Stimulated activated CD4-positive, alpha-beta T cell treated with anti-CD3 and anti-CD28 coated beads, TNF-alpha, amount 100 ng/mL, for 1 hour (primary cell): ENCODE measurements at regions not wholly inside any gene's neighbourhood (a gene's known extent, or its start where the extent isn't known, plus 50 kb on each side); places are given as distances from the start of the nearest gene placed in this dataset.

Experiments used
- DNase-seq, 3 donors: peaks; one replicate each; pipeline ENCODE4 v3.0.0-alpha.2; 2020; ENCODE audit warnings: low read depth in 3 of 3, low spot score in 1 of 3

- no peak for DNase-seq
These were observed 150.7 kb upstream of the SGK1 start for GRCh38 chr6:134468633-134469032.

GRCh38 chr6:134467620-134468019, 149.7 kb upstream of the SGK1 start:
- no peak for DNase-seq

- DNase-seq, result no peak
These were observed 149.0 kb upstream of the SGK1 start for GRCh38 chr6:134466771-134467525.

GRCh38 chr6:134464690-134465411, 146.9 kb upstream of the SGK1 start:
- DNase-seq, result no peak

DNA sequence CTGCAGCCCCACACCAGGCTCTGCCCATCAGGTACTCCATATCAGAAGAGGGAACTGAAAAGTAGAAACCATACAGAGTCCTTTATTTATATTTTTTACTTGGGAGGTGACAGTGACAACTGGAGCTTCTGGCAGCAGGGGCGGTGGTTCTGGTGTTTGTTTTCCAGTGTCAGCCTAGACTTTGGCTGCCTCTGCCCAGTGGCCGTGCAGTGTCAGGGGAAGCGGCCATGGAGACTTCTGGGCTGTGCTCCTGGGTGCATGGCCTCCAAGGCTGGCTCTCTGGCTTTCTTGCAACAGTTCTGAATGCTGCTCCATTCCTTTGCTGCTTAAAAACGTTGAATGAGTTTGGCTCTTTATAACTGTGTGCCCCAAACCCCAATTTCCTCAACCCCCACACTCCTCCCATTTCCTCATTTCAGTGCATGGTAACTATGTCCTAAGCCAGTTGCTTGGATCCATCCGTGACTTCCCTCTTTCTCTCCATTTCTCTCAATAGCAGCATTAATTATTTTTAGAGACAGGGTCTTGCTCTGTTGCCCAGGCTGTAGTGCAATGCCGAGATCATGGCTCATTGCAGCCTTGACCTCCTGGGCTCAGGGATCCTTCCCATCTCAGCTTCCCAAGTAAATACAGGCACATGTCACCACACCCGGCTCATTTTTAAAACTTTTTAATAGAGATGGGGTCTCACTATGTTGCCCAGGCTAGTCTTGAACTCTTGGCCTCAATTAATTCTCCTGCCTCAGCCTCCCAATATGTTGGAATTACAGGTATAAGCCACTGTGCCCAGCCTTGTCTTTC, 141.1 kb upstream of the SGK1 start:
- DNase-seq, result no peak

DNA sequence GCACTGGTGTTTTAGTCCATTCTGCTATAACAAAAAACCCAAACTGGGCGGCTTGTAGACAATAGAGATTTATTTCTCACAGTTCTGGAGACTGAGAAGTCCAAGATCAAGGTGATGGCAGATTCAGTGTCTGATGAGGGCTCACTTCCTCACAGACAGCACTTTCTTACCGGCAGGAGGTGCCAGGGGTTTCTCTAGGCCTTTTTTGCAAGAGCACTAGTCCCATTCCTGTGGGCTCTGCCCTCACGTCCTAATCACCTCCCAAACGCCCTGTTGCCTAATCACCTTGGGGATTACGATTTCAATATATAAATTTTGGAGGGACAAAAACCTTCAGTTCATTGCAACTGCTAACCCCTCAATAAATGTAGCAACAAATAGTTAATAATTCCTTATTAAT, 140.0 kb upstream of the SGK1 start:
- no peak for DNase-seq

DNA sequence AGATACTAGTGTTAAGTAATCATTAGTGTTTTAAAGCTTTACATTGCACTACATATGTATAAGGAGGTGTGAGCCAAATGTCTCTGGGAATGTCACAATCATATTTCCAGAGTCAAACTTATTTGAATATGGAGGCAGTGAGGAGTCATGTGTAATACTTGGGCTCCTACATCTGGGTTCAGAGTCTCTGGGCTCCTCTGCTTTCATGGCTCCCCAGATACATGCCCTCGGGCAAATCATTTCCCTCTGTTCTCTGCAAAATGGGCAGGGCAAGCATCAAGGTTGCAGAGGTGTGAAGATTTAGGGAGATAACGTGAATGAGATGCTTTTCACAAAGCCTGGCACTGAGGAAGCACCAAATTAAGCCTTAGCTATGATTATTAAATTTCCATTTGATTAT, 138.3 kb upstream of the SGK1 start:
- no peak for DNase-seq

DNA sequence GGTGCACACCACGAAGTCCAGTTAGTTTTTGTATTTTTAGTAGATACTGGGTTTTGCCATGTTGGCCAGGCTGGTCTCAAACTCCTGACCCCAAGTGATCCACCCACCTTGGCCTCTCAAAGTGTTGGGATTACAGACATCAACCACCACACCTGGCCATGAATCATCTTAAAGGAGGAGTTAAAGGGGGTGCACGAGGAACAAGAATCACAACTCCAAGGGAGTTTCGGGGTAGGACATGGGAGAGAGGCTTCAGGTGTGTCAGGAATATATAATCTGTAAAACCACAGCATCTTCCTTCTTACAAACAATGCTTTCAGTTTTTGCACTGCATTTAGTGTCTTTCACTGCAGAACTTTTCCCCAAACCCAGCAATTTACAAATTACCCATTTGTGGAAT, 137.4 kb upstream of the SGK1 start:
- DNase-seq, result no peak

- no peak for DNase-seq
These were observed 136.9 kb upstream of the SGK1 start for GRCh38 chr6:134454794-134455193.

DNA sequence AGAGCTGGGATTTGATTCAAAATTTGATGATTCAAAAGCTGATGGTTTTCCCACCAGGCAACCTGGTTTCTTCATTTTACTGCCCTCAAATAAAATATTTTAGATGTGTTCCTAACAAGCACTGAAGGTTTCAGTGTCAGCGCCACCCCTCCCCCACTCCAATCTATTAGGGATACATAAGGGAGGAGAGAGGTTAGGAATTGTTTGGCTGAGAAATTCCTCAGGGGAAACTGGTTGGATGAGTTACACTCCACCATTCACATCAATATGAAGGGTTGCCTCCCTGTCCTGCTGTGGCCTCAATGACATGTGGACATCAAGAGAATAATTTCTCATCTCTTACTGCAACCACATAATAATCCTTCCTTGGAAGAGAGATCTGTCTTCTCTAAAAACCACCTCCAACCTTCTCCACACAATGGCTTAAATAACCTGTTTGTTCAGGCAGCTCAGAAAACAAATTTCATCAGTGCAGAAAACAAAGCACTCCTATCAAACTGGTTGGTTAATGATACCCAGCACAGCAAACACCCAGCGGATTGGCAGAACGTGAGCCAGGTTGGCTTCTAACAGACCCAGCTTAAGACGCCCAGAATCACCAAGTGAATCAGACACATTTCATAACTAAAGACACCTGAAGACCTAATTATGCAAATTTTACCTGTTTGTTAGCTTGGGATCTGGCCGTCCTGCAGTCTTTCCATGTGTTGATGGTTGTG, 136.0 kb upstream of the SGK1 start:
- DNase-seq, result no peak

DNA sequence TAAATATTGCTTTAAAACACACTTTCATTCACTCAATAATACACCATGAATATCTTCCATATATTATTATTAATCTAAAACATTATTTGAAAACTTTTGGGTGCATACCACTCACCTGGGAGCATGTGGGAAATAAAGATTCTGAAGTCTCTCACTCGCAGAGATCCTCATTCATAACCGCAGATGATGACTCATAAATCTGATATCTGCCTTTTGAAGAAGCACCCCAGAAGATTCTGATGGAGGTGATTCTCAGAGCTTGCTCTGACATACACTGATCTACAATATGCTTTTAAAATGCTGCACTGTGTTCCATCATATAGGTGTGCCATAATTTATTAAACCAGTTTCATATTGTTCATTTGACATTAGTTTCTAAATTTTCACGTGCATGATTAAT, 135.0 kb upstream of the SGK1 start:
- DNase-seq, result no peak

DNA sequence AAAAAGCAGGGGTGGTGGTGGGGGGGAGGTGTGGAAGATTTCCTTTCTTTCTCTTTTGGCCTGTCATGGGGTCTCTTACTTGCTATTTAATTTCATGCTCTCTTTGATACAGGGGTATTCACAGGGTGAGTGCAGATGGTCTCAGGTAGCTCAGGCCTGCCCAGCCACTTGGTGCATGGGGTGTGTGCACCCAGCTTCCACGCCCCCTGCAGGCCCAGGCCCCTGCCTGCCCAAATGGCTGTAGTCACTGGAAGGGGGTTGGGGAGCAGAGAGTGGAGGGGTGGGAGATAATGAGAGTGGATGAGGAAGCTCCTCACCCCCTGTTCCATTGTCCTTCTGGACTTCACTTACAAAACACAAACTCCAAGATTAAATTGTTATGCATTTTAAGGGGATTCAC, 133.6 kb upstream of the SGK1 start:
- no peak for DNase-seq

DNA sequence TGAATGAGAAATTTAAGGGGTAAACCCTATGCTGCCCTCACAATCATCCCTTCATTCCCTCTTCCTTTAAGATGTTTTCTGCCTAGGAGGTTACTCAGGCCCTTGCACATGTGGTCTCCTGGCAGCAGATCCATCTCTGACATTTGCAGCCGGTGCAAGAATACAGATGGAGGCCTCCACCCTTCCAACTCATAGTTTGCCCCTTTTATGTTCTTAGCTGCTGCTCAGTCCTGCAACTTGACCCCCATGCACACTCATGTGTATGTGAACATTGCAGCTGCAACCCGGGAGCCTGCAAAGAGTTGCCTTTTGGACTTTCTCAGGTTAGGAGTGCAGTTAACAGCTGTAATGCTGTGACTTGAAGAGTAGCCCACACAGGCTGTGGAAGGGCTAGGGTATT, 131.9 kb upstream of the SGK1 start:
- no peak for DNase-seq

- DNase-seq, result no peak
These were observed 131.1 kb upstream of the SGK1 start for GRCh38 chr6:134449004-134449403.

DNA sequence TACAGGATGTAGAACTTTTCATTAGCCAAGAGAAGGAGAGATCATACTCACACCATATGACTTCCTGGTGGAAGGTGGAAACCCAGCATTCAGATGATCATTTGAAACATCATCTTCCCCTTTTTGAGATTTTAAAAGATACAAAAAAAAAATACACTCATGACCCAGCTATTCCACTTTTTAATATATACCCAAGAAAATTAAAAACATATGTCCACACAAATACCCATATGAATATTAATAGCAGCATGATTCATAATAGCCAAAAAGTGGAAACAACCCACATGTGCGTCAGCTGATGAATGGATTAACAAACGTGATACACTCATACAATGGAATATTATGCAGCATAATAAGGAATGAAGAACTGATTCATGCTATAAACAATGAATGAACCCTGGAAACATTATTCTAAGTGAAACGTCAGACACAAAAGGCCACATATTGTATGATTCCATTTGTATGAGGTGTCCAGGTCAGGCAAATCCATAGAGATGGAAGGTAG, 130.0 kb upstream of the SGK1 start:
- DNase-seq, result no peak

- no peak for DNase-seq
These were observed 129.5 kb upstream of the SGK1 start for GRCh38 chr6:134447423-134447822.

- DNase-seq, result no peak
These were observed 129.0 kb upstream of the SGK1 start for GRCh38 chr6:134446896-134447295.

DNA sequence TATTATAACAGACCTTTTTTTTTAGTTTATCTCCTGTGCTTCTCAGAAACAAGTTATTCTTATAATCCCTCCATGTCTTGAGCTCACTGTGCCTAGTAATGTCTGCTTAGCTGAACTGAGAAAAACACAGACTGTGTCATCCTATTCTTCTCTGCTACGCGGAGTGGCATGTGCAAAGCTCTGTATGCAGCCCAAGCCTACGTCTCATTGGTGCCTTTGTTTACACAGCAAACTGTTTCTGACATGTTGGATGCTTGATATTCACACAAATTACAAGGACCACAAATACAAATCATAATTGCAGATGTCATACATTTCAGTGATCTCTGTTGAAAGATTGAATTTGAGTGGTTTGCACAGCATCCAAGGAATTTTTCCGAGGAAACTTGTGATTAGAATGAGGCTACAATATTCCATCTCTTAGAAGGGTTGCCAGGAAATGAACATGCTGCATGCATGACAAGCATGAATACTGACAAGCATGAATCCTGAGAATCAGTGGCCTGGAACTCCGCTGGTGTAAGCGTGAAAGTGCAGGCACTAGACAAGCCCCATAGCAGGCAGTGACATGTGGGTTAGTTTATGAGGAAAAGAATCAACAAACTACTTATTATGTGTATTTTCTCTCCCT, 128.4 kb upstream of the SGK1 start:
- DNase-seq, result no peak

GRCh38 chr6:134443009-134443408, 125.1 kb upstream of the SGK1 start:
- no peak for DNase-seq

DNA sequence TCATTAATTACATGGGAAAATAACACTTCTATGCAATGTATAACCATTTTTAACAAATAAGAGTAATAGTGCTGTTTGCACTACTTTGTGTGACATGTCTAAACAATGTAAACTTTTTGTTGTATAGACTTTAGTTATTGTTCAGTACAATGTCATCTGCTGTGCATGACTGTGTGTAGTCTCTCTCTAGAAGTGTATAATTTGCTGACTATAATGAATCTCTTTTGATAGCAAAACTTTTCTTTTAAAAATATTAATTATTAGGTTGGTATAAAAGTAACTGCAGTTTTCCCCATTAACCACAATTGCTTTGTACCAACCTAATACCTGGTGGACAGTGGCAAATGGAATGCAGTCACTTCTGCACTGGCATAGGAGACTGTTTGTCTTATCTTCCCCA, 124.2 kb upstream of the SGK1 start:
- no peak for DNase-seq

DNA sequence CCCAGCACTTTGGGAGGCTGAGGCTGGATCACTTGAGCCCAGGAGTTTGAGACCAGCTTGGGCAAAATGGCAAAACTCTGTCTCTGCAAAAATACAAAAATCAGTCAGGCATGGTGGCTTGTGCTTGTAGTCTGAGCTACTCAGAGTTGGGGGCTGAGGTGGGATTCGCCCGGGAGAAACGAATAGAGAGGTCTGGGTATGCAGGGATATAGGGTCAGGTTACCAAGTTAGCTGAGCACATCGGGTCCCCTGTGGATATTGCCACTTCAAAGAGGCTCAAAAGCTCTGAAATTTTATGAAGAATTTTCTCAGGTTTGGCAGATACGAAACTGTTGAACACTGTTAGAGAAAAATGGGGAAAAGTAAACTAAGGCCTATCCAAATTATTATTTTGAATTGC, 120.9 kb upstream of the SGK1 start:
- DNase-seq, result no peak
